ENCODE measurements at regions not wholly inside any gene's neighbourhood (a gene's known extent, or its start where the extent isn't known, plus 50 kb on each side); places are given as distances from the start of the nearest gene placed in this dataset.

DNA sequence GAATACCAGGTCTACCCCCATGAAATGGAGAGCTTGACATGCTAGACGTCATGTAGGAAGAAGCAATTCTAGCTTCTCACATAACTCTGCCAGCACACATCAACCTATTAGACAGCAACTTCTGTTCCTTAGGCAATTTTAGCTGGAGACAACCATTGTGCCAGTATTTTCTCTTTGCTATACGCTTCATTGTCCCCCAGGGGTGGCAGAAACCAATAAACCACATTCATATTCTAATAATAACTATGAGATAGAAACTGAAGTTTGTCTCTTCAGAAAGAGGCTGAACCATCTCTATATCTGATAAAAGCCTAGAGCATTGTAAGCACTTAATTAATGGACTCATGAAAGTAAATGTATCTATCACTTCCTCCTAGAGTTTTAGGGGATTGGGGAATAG lies 278.6 kb downstream of the FOXG1 start:
- no peaks in the 10 kb centered on the region for H3K9me3 ChIP-seq (ENCODE audit: insufficient read depth, low read depth, low read length)
- H3K4me1 ChIP-seq (ENCODE audit: control insufficient read depth in 1 of 2, insufficient read depth in 2 of 2, low read length in 2 of 2): no peaks in the 10 kb centered on the region
- no peak overlapping the region for H2AK5ac ChIP-seq (ENCODE audit: low read length)
- H3K18ac ChIP-seq (ENCODE audit: low read length): no peak overlapping the region
- no peak overlapping the region for H3K27ac ChIP-seq (ENCODE audit: low read depth, low read length)
- H3K23ac ChIP-seq (ENCODE audit: low read length): no peak overlapping the region
- WGBS (ENCODE audit: extremely low coverage, insufficient coverage, insufficient read length): no CpG with 5 or more reads among the region's 2 CpGs
- no peaks in the 10 kb centered on the region for H3K79me2 ChIP-seq (ENCODE audit: control insufficient read depth, insufficient read depth, low read length, poor library complexity)
- H3K9ac ChIP-seq (ENCODE audit: low read length): no peak overlapping the region
- H3K4me2 ChIP-seq (ENCODE audit: low read length): no peak overlapping the region
- H3K4ac ChIP-seq (ENCODE audit: low read depth, low read length): no peak overlapping the region
- H4K91ac ChIP-seq (ENCODE audit: low read depth, low read length): no peak overlapping the region
- no peak overlapping the region for H2AFZ ChIP-seq (ENCODE audit: insufficient read depth, low read length, poor library complexity)
- no peak overlapping the region for H2BK120ac ChIP-seq (ENCODE audit: insufficient read depth, low read length, poor library complexity)
- no peaks in the 10 kb centered on the region for H3K27me3 ChIP-seq (ENCODE audit: insufficient read depth, low read length)
- H3K4me3 ChIP-seq (ENCODE audit: low read depth, low read length): no peak overlapping the region
- no peak for DNase-seq
- H3K36me3 ChIP-seq (ENCODE audit: control insufficient read depth in 1 of 2, insufficient read depth in 2 of 2, low read length in 2 of 2): no peaks in the 10 kb centered on the region
- no peak overlapping the region for H2BK12ac ChIP-seq (ENCODE audit: low read length)
- H3K14ac ChIP-seq (ENCODE audit: low read length): no peak overlapping the region
- no peak overlapping the region for H4K12ac ChIP-seq (ENCODE audit: low read depth, low read length)
- H4K8ac ChIP-seq (ENCODE audit: low read depth, low read length): no peak overlapping the region
- H2BK5ac ChIP-seq (ENCODE audit: low read depth, low read length, poor library complexity): no peak overlapping the region
- no peaks in the 10 kb centered on the region for H3K79me1 ChIP-seq (ENCODE audit: low read length)

DNA sequence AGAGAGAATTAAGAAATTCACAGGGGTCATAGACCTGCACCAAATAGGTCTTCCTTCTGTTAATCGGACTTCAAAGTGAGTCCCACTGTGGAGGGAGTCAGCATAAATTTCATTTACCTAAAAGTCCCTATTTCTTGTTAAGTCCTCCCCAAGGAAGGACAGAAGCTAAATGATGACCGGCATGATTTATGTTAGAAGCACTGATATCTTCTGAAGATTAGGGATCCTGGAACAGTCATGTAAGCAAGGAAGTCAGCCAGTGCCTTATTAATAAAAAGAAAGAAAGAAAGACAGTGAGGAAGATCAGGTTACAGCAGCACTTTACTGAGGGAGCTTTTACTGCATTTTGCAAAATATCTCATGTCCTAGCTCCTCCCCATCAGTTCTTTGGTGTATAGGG lies 287.5 kb downstream of the FOXG1 start:
- no peak overlapping the region for H3K4ac ChIP-seq (ENCODE audit: low read depth, low read length)
- DNase-seq: no peak
- no peaks in the 10 kb centered on the region for H3K79me1 ChIP-seq (ENCODE audit: low read length)
- no peak overlapping the region for H3K4me3 ChIP-seq (ENCODE audit: low read depth, low read length)
- H4K91ac ChIP-seq (ENCODE audit: low read depth, low read length): no peak overlapping the region
- H3K14ac ChIP-seq (ENCODE audit: low read length): no peak overlapping the region
- no peaks in the 10 kb centered on the region for H3K36me3 ChIP-seq (ENCODE audit: control insufficient read depth in 1 of 2, insufficient read depth in 2 of 2, low read length in 2 of 2)
- no peak overlapping the region for H2AFZ ChIP-seq (ENCODE audit: insufficient read depth, low read length, poor library complexity)
- H3K27me3 ChIP-seq (ENCODE audit: insufficient read depth, low read length): no peaks in the 10 kb centered on the region
- no peak overlapping the region for H3K18ac ChIP-seq (ENCODE audit: low read length)
- H3K9me3 ChIP-seq (ENCODE audit: insufficient read depth, low read depth, low read length): no peaks in the 10 kb centered on the region
- H2BK5ac ChIP-seq (ENCODE audit: low read depth, low read length, poor library complexity): no peak overlapping the region
- no peak overlapping the region for H2BK12ac ChIP-seq (ENCODE audit: low read length)
- no peak overlapping the region for H2BK120ac ChIP-seq (ENCODE audit: insufficient read depth, low read length, poor library complexity)
- H3K27ac ChIP-seq (ENCODE audit: low read depth, low read length): no peak overlapping the region
- no peaks in the 10 kb centered on the region for H3K4me1 ChIP-seq (ENCODE audit: control insufficient read depth in 1 of 2, insufficient read depth in 2 of 2, low read length in 2 of 2)
- H4K8ac ChIP-seq (ENCODE audit: low read depth, low read length): no peak overlapping the region
- no peak overlapping the region for H3K9ac ChIP-seq (ENCODE audit: low read length)
- H3K23ac ChIP-seq (ENCODE audit: low read length): no peak overlapping the region
- H3K79me2 ChIP-seq (ENCODE audit: control insufficient read depth, insufficient read depth, low read length, poor library complexity): no peaks in the 10 kb centered on the region
- no peak overlapping the region for H2AK5ac ChIP-seq (ENCODE audit: low read length)
- H4K12ac ChIP-seq (ENCODE audit: low read depth, low read length): no peak overlapping the region
- no CpG with 5 or more reads among the region's 2 CpGs for WGBS (ENCODE audit: extremely low coverage, insufficient coverage, insufficient read length)
- no peak overlapping the region for H3K4me2 ChIP-seq (ENCODE audit: low read length)

DNA sequence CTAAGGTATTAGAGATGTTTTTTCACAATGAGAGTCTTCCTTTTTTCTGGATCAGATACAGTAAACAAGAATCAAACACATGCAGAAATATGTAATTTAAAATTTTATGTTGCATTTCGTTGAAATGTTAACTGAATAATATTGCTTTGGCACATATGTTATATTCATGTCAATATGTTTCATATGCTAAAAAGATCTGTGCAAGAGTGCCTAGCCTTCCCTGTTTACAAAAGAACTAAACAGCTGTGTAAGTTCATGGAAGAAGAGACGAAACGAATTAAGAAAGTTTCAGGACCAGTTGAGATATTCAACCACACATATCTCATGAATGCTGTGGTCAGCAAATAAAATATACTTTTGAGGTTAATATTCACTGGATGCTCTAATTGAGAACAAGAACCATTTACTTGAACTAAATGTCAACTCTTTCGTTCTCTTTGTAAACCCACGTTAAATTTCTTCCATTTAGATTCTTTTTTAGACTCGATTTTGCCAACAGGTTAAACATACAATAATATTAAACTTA lies 289.5 kb downstream of the FOXG1 start:
- Histone ChIP-seq H3K4me3 (ENCODE audit: low read depth, low read length) (no peak overlapping the region), H3K23ac (ENCODE audit: low read length) (no peak overlapping the region), H3K36me3 (ENCODE audit: control insufficient read depth in 1 of 2, insufficient read depth in 2 of 2, low read length in 2 of 2) (no peaks in the 10 kb centered on the region), H2BK120ac (ENCODE audit: insufficient read depth, low read length, poor library complexity) (no peak overlapping the region), H3K4me1 (ENCODE audit: control insufficient read depth in 1 of 2, insufficient read depth in 2 of 2, low read length in 2 of 2) (no peaks in the 10 kb centered on the region), H4K91ac (ENCODE audit: low read depth, low read length) (no peak overlapping the region), H3K4ac (ENCODE audit: low read depth, low read length) (no peak overlapping the region), H3K27ac (ENCODE audit: low read depth, low read length) (no peak overlapping the region), H2BK5ac (ENCODE audit: low read depth, low read length, poor library complexity) (no peak overlapping the region), H2AK5ac (ENCODE audit: low read length) (no peak overlapping the region), H4K12ac (ENCODE audit: low read depth, low read length) (no peak overlapping the region), H3K4me2 (ENCODE audit: low read length) (no peak overlapping the region), H4K8ac (ENCODE audit: low read depth, low read length) (no peak overlapping the region), H3K18ac (ENCODE audit: low read length) (no peak overlapping the region), H3K27me3 (ENCODE audit: insufficient read depth, low read length) (no peaks in the 10 kb centered on the region), H3K9me3 (ENCODE audit: insufficient read depth, low read depth, low read length) (no peaks in the 10 kb centered on the region), H2BK12ac (ENCODE audit: low read length) (no peak overlapping the region), H3K14ac (ENCODE audit: low read length) (no peak overlapping the region), H3K9ac (ENCODE audit: low read length) (no peak overlapping the region), H2AFZ (ENCODE audit: insufficient read depth, low read length, poor library complexity) (no peak overlapping the region), H3K79me2 (ENCODE audit: control insufficient read depth, insufficient read depth, low read length, poor library complexity) (no peaks in the 10 kb centered on the region), H3K79me1 (ENCODE audit: low read length) (no peaks in the 10 kb centered on the region)
- no peak for DNase-seq
- WGBS (ENCODE audit: extremely low coverage, insufficient coverage, insufficient read length): no CpG with 5 or more reads among the region's 6 CpGs

DNA sequence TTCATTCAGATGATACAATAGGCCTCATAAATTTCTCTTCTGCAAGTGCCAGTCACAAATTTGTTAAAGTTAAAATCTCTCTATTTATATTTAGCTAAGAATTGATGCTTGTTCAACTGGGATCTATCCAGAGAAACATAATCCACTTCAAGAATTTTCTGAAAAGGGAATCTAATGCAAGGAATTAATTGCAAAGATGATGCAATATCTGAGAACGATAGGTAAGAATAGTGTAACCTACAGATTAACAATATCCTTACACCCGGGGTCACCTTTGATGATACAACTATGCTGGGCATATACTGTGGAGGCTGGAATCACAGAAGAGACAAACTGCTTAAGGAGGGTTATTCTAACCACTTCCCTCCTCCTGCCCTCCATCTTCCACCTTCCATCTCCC lies 295.1 kb downstream of the FOXG1 start:
- no peak overlapping the region for H3K4ac ChIP-seq (ENCODE audit: low read depth, low read length)
- no CpG with 5 or more reads among the region's 2 CpGs for WGBS (ENCODE audit: extremely low coverage, insufficient coverage, insufficient read length)

More for the DNA sequence above, 295.1 kb downstream of the FOXG1 start:
- no peak overlapping the region for H3K18ac ChIP-seq (ENCODE audit: low read length)
- no peak overlapping the region for H4K91ac ChIP-seq (ENCODE audit: low read depth, low read length)
- H2BK5ac ChIP-seq (ENCODE audit: low read depth, low read length, poor library complexity): no peak overlapping the region
- no peak overlapping the region for H2AFZ ChIP-seq (ENCODE audit: insufficient read depth, low read length, poor library complexity)
- H3K79me2 ChIP-seq (ENCODE audit: control insufficient read depth, insufficient read depth, low read length, poor library complexity): no peaks in the 10 kb centered on the region
- H3K4me3 ChIP-seq (ENCODE audit: low read depth, low read length): no peak overlapping the region
- no peak overlapping the region for H3K23ac ChIP-seq (ENCODE audit: low read length)
- H3K27me3 ChIP-seq (ENCODE audit: insufficient read depth, low read length): no peaks in the 10 kb centered on the region
- H3K4me2 ChIP-seq (ENCODE audit: low read length): no peak overlapping the region
- no peak overlapping the region for H3K9ac ChIP-seq (ENCODE audit: low read length)
- H4K8ac ChIP-seq (ENCODE audit: low read depth, low read length): no peak overlapping the region
- H2BK12ac ChIP-seq (ENCODE audit: low read length): no peak overlapping the region
- no peaks in the 10 kb centered on the region for H3K4me1 ChIP-seq (ENCODE audit: control insufficient read depth in 1 of 2, insufficient read depth in 2 of 2, low read length in 2 of 2)
- no peak for DNase-seq
- H3K79me1 ChIP-seq (ENCODE audit: low read length): no peaks in the 10 kb centered on the region
- H3K14ac ChIP-seq (ENCODE audit: low read length): no peak overlapping the region
- H2AK5ac ChIP-seq (ENCODE audit: low read length): no peak overlapping the region
- no peak overlapping the region for H3K27ac ChIP-seq (ENCODE audit: low read depth, low read length)
- no peak overlapping the region for H2BK120ac ChIP-seq (ENCODE audit: insufficient read depth, low read length, poor library complexity)
- no peaks in the 10 kb centered on the region for H3K36me3 ChIP-seq (ENCODE audit: control insufficient read depth in 1 of 2, insufficient read depth in 2 of 2, low read length in 2 of 2)
- no peaks in the 10 kb centered on the region for H3K9me3 ChIP-seq (ENCODE audit: insufficient read depth, low read depth, low read length)
- H4K12ac ChIP-seq (ENCODE audit: low read depth, low read length): no peak overlapping the region
